ENCODE measurements at regions not wholly inside any gene's neighbourhood (a gene's known extent, or its start where the extent isn't known, plus 50 kb on each side); places are given as distances from the start of the nearest gene placed in this dataset.
A peak's percentile ranks its signal among the peaks of the same experiment; 100 is the strongest.

- H3K4me3 ChIP-seq (replicated peaks; ENCODE audit: low read depth, low read length), result no peak overlapping the region
- no peak for TF ChIP-seq CTCF (IDR thresholded peaks at IDR 0.05; ENCODE audit: low read length, missing control alignments)
- DNase-seq (ENCODE audit: low read depth), result no peak
Measured at GRCh38 chr10:10927608-10928007, 90.1 kb upstream of the CELF2 start.

GRCh38 chr10:10930979-10931743 is 86.5 kb upstream of the CELF2 start:
- H3K4me3 ChIP-seq (replicated peaks; ENCODE audit: low read depth, low read length), result no peak overlapping the region
- TF ChIP-seq CTCF (IDR thresholded peaks at IDR 0.05; ENCODE audit: low read length, missing control alignments), result peak; percentile 14
- no peak for DNase-seq (ENCODE audit: low read depth)

- TF ChIP-seq CTCF (IDR thresholded peaks at IDR 0.05; ENCODE audit: low read length, missing control alignments), result no peak
- DNase-seq (ENCODE audit: low read depth), result no peak
- no peak overlapping the region for H3K4me3 ChIP-seq (replicated peaks; ENCODE audit: low read depth, low read length)
Measured at GRCh38 chr10:10935032-10935431, 82.6 kb upstream of the CELF2 start.

GRCh38 chr10:10938676-10939075 is 79.0 kb upstream of the CELF2 start:
- no peak for DNase-seq (ENCODE audit: low read depth)
- H3K4me3 ChIP-seq (replicated peaks; ENCODE audit: low read depth, low read length), result no peak overlapping the region
- no peak for TF ChIP-seq CTCF (IDR thresholded peaks at IDR 0.05; ENCODE audit: low read length, missing control alignments)

GRCh38 chr10:10941127-10941730 is 76.4 kb upstream of the CELF2 start:
- TF ChIP-seq CTCF (IDR thresholded peaks at IDR 0.05; ENCODE audit: low read length, missing control alignments), result no peak
- no peak overlapping the region for H3K4me3 ChIP-seq (replicated peaks; ENCODE audit: low read depth, low read length)
- no peak for DNase-seq (ENCODE audit: low read depth)

- no peak overlapping the region for H3K4me3 ChIP-seq (replicated peaks; ENCODE audit: low read depth, low read length)
- DNase-seq (ENCODE audit: low read depth), result no peak
- no peak for TF ChIP-seq CTCF (IDR thresholded peaks at IDR 0.05; ENCODE audit: low read length, missing control alignments)
Measured at GRCh38 chr10:10942441-10942840, 75.2 kb upstream of the CELF2 start.

- no peak for DNase-seq (ENCODE audit: low read depth)
- no peak overlapping the region for H3K4me3 ChIP-seq (replicated peaks; ENCODE audit: low read depth, low read length)
- TF ChIP-seq CTCF (IDR thresholded peaks at IDR 0.05; ENCODE audit: low read length, missing control alignments), result no peak
Measured at GRCh38 chr10:10946081-10946480, 71.6 kb upstream of the CELF2 start.
